Adipocyte (in vitro differentiated cells): ENCODE measurements at regions not wholly inside any gene's neighbourhood (a gene's known extent, or its start where the extent isn't known, plus 50 kb on each side); places are given as distances from the start of the nearest gene placed in this dataset.

Experiments used
- DNase-seq: peaks from one replicate; pipeline ENCODE4 v3.0.0-alpha.2; 2015; ENCODE audit warnings: low read depth
- H3K27me3 ChIP-seq: replicated peaks from 2 replicates; pipeline ENCODE4 v1.7.0; 2013; ENCODE audit warnings: mild to moderate bottlenecking, low read length, moderate library complexity; ENCODE audit not compliant: control insufficient read depth, insufficient read depth
- H3K36me3 ChIP-seq: 2 replicates; pipeline ENCODE4 v1.7.0; 2013; ENCODE audit warnings: low read length, mild to moderate bottlenecking, moderate library complexity; ENCODE audit not compliant: control insufficient read depth, insufficient read depth, severe bottlenecking
- H3K4me1 ChIP-seq: 2 replicates; pipeline ENCODE4 v1.7.0; 2013; ENCODE audit warnings: mild to moderate bottlenecking, low read length, moderate library complexity; ENCODE audit not compliant: control insufficient read depth, insufficient read depth
- H3K4me3 ChIP-seq: 2 replicates; pipeline ENCODE4 v1.7.0; 2013; ENCODE audit warnings: mild to moderate bottlenecking, low read length, moderate library complexity
- H3K9ac ChIP-seq: 2 replicates; pipeline ENCODE4 v1.7.0; 2013; ENCODE audit warnings: mild to moderate bottlenecking, low read length, moderate library complexity
- H3K9me3 ChIP-seq: 2 replicates; pipeline ENCODE4 v1.7.0; 2013; ENCODE audit warnings: mild to moderate bottlenecking, low read length, moderate library complexity; ENCODE audit not compliant: control insufficient read depth

DNA sequence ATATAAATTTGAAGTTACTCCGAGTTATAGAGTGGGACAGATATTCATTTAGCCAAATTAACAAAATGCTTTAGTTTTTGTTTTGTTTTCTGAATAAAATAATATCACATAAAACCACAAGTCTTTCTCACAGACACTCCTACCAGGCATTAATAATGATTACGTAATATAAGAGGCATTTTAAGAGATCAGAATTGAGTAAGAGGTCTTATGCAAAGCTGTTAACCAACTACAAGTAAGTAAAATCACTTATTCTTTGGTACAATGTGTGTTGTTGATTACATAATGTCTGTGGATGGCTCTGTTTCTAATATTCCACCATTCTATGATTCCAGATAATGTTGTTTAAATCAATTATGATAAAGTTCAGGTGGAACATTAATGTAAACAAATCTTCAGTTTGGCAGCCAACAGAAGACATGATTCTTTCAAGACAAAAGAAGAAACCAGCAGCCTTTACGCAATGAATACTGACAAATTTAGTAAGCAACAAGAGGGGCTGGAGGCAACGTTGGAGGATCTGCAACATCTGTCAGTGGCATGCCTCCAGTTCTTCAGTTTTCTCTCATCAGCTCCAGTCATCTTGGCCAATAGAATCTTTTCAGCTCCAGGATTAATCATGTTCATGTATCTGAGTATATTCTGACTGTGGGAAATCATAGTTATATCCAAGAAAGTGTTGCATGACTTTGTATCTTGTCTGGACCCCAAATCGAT lies 403.8 kb downstream of the SLITRK5 start:
- Histone ChIP-seq H3K4me3 (peak overlapping the region; percentile 34), H3K9ac (no peak overlapping the region), H3K9me3 (no peaks in the 10 kb centered on the region), H3K4me1 (peaks cover 9% of the 10 kb centered on the region), H3K27me3 (no peaks in the 10 kb centered on the region), H3K36me3 (no peaks in the 10 kb centered on the region)
- no peak for DNase-seq

DNA sequence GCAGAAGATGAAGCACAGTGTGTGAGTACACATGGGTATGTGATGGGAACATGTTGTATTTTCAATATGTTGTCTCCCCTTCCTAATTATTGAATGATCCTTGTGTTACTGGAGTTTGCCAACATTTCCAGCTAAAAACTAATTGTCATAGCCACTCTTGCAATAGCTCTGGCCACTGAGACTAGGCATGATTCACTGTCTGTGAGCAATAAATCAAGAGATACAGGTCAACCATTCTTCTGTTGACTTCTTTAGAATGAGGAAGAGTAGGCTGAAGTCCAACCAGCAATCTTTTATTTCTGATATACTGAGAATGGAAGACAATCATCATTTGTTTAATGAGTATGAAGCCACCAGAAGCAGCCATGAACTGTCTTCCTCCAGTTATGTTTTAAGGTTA lies 413.9 kb downstream of the SLITRK5 start:
- H3K4me1 ChIP-seq = no peaks in the 10 kb centered on the region
- no peak for DNase-seq
- no peaks in the 10 kb centered on the region for H3K36me3 ChIP-seq
- H3K27me3 ChIP-seq = no peaks in the 10 kb centered on the region
- H3K9me3 ChIP-seq = no peaks in the 10 kb centered on the region
- no peak overlapping the region for H3K4me3 ChIP-seq
- H3K9ac ChIP-seq = no peak overlapping the region

DNA sequence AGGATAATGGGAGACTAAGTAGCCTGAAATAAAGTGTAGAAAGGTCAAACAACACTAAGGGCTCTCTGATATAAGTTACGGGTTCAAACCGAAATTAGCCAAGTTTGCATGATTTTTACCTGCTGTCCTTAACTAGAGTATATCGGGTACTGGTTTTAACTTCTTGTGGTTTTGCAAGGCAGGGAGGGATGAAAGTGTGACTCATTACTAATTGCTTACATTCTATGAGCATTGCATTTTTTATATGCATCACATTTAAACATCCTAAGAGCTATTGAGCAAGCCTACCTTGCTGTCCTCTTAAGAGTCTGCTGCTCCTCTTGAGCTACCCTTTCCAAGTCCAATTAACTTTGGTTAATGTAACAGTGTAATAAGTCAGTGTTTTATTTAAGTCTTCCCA lies 415.4 kb downstream of the SLITRK5 start:
- no peaks in the 10 kb centered on the region for H3K36me3 ChIP-seq

DNA sequence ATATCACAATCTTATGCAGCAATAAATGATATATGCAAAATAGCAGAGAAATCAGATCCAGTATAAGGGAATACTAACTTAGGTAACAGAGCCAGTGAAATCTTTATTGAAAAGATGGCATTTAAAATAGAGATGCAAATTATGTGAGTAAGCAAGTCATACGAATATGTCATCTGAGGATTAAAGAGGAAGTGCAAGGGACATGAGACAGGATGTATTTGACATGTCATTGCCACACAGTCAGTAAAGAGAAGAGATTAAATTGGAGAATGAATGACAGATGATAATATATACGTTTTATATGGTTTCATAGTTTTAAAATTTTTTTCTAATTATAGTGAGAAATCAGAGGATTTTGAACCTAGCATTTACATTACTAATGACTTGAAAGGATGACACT lies 426.4 kb downstream of the SLITRK5 start:
- no peak overlapping the region for H3K9ac ChIP-seq
- no peaks in the 10 kb centered on the region for H3K27me3 ChIP-seq
- no peak for DNase-seq
- no peaks in the 10 kb centered on the region for H3K36me3 ChIP-seq
- no peak overlapping the region for H3K4me3 ChIP-seq
- H3K4me1 ChIP-seq = no peaks in the 10 kb centered on the region
- peaks cover 12% of the 10 kb centered on the region for H3K9me3 ChIP-seq

More for the DNA sequence above, 415.4 kb downstream of the SLITRK5 start:
- H3K4me3 ChIP-seq = no peak overlapping the region
- no peak for DNase-seq
- no peaks in the 10 kb centered on the region for H3K9me3 ChIP-seq
- H3K4me1 ChIP-seq = no peaks in the 10 kb centered on the region
- no peak overlapping the region for H3K9ac ChIP-seq
- no peaks in the 10 kb centered on the region for H3K27me3 ChIP-seq

DNA sequence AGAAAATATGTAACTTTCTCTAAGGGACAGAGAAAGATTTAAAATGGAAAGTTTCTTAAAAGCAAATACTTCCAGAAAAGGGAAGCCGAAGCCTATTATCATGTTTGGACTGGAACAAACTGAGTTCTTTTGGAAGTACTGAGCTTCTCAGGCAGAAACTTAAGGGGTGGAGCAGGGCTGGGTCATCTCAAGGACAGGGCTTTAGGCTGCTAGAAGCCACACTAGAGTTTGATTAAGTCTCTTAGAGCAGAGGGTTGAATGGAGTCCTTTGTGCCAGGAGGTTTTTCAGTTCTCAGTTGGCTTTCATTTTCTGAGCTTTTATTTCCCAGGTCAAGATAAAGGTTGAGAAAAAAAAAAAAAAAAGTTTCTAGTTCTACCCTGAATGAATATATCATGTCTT lies 432.7 kb downstream of the SLITRK5 start:
- H3K36me3 ChIP-seq = no peaks in the 10 kb centered on the region
- H3K4me1 ChIP-seq = no peaks in the 10 kb centered on the region
- DNase-seq = no peak
- peaks cover 15% of the 10 kb centered on the region for H3K9me3 ChIP-seq
- no peak overlapping the region for H3K9ac ChIP-seq
- no peak overlapping the region for H3K4me3 ChIP-seq
- no peaks in the 10 kb centered on the region for H3K27me3 ChIP-seq

DNA sequence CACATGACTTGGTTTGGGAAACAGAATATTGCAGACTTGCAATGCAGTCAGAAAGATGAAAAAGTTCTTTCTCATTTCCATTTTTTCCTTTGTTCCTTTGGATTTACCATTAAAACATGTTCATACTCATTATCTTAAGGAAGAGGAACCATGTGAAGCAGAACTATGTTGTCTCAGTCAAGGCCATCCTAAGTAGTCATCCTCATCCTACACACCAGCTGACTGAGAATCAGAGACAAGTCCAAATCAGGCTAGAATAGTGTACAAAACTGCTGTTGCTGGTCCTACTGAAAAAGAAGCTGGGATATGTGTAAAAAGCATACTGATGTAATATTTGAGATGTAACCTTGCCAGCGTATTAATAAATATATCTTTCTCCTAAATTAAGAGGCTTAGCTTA lies 433.4 kb downstream of the SLITRK5 start:
- Histone ChIP-seq H3K9ac (no peak overlapping the region), H3K27me3 (no peaks in the 10 kb centered on the region), H3K4me1 (no peaks in the 10 kb centered on the region), H3K9me3 (peaks cover 15% of the 10 kb centered on the region), H3K4me3 (no peak overlapping the region), H3K36me3 (no peaks in the 10 kb centered on the region)
- no peak for DNase-seq

DNA sequence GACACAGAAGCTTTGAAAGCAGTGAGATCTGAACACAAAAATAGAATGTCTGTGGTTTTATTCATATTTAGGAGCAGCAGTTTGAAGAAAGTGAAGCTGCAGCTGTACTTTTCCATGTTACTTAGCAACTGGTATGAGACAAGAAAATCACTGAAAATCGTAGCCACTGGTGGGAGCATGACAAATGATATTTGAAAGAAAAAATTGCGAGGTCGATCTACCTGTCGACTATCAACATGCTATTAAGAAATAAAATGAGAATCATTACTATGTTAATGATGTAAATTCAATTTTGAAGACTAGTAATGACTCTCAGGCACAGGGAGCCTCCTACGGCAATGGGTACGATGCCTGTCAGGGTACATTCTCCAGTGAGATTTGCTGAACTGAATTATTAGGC lies 436.4 kb downstream of the SLITRK5 start:
- DNase-seq = no peak
- Histone ChIP-seq H3K36me3 (no peaks in the 10 kb centered on the region), H3K27me3 (no peaks in the 10 kb centered on the region), H3K4me3 (no peak overlapping the region), H3K4me1 (no peaks in the 10 kb centered on the region), H3K9ac (no peak overlapping the region), H3K9me3 (peaks cover 2% of the 10 kb centered on the region)

DNA sequence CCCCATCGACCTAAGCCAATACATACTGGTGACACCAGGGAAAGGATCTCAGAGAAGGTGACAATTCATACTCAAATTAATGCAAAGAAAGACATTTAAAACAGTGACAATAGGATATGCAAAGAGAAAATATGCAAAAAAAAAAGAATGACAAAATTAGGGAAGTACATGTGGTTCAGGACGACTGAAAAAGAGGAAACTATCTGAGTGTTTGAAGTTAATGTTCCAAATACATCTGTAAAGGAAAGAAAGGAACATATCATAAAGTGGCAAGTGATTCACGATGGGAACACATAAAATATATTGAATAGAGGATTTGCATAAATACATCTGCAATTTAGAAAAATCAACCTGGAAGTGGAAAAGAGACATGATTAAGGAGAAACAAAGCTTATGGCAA lies 441.4 kb downstream of the SLITRK5 start:
- no peak overlapping the region for H3K4me3 ChIP-seq
- no peak for DNase-seq
- no peaks in the 10 kb centered on the region for H3K4me1 ChIP-seq
- no peaks in the 10 kb centered on the region for H3K27me3 ChIP-seq
- H3K9ac ChIP-seq = no peak overlapping the region
- no peaks in the 10 kb centered on the region for H3K36me3 ChIP-seq
- no peaks in the 10 kb centered on the region for H3K9me3 ChIP-seq

DNA sequence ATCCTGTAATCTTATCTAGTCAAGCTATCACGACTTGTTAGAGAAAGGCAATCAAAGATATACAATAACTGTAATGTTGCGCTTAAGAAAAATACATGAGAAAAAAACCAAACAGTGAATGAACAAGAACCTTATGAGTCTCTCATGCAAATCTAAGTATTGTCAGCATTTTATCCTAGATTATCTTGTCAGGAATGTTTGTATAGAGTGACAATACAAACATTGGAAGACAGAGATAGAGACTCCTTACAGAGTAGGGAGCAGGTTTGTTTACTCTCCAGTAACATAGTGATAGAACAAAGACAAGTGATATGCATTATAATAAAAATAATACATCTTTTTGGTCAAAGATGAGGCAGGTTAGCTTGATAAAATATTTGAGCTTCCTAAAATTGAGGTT lies 444.8 kb downstream of the SLITRK5 start:
- Histone ChIP-seq H3K9me3 (no peaks in the 10 kb centered on the region), H3K27me3 (no peaks in the 10 kb centered on the region), H3K9ac (no peak overlapping the region), H3K36me3 (no peaks in the 10 kb centered on the region), H3K4me1 (no peaks in the 10 kb centered on the region), H3K4me3 (no peak overlapping the region)
- no peak for DNase-seq

DNA sequence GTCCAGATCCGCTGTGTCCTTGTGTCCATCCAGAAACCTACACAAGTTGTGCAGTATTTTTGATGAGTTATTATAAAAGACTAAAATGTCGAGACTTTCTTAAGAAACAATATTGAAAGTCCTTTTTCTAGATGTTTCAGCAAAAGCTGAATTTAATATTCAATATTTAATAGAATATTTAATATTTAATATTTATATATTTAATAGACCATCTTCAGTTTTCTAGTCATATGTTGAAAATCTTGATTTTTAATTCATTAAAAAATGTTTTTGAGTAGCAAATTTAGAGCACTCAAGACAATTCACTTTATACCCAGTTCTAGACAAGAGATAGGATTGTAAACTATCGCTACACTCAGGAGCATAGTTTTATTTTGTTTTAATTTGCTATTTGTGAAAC lies 447.8 kb downstream of the SLITRK5 start:
- Histone ChIP-seq H3K4me3 (no peak overlapping the region), H3K4me1 (no peaks in the 10 kb centered on the region), H3K9me3 (no peaks in the 10 kb centered on the region), H3K9ac (no peak overlapping the region), H3K27me3 (no peaks in the 10 kb centered on the region), H3K36me3 (no peaks in the 10 kb centered on the region)
- DNase-seq = no peak

DNA sequence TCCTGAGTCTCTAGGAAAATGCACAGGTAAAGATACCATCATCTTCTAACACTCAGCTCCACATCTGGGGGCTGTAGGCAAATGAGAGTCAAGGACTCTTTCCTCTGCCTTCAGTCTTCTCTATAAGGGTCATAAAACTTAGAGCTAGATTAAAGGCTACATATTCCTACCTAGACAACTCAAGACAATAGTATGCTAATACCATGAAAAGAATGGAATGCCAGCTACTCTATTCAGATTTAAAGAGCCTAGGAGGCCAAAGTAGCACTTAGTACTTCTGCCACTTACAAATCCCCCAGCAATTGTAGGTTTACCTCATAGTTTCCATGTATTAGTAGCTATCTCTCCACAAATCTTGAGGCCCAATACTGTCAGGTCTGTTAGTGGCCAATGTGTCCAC lies 453.0 kb downstream of the SLITRK5 start:
- no peak overlapping the region for H3K9ac ChIP-seq
- no peaks in the 10 kb centered on the region for H3K4me1 ChIP-seq
- no peaks in the 10 kb centered on the region for H3K9me3 ChIP-seq
- no peaks in the 10 kb centered on the region for H3K27me3 ChIP-seq
- no peak overlapping the region for H3K4me3 ChIP-seq
- no peak for DNase-seq
- no peaks in the 10 kb centered on the region for H3K36me3 ChIP-seq

DNA sequence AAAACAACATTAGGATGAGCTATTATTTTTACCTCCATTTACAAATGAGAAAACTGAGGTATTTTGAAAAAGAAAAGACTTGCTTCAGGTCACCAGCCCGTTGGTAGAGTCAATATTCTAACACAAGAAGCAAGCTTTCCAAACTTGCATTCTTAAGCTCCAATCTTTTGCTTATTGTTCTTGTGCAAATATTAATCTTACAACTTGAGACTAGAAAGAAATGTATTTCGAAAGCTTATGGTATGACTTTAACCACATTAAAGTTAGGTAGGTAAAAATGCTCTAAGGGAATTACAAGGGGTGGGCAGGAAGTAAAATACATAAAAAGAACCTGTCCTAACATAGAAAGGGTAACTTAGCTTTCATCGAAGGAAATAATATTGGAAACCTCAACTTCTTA lies 453.9 kb downstream of the SLITRK5 start:
- no peaks in the 10 kb centered on the region for H3K4me1 ChIP-seq
- no peak overlapping the region for H3K9ac ChIP-seq
- no peaks in the 10 kb centered on the region for H3K9me3 ChIP-seq
- no peaks in the 10 kb centered on the region for H3K36me3 ChIP-seq
- no peak overlapping the region for H3K4me3 ChIP-seq
- no peaks in the 10 kb centered on the region for H3K27me3 ChIP-seq
- DNase-seq = no peak
